ENCODE measurements at regions not wholly inside any gene's neighbourhood (a gene's known extent, or its start where the extent isn't known, plus 50 kb on each side); places are given as distances from the start of the nearest gene placed in this dataset.

DNA sequence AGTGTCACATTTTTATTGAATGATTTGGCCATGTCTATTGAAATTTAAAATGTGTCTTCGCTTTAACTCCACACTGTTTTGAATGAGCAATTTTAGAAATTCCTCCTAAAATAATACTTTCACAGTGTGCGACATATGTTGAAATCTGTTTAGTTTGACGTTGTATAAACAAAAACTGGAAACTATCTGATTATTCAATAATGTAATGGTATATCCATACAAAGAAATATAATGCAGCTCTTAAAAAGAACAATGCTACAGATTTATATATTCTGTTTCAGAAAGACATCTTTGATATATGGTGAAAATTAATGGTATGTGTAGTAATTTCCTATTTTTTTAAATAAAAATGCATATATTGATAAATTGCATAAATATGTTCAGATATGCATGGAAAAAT, 268.7 kb upstream of the SORL1-AS1 start:
- peaks cover 0 to 6% of the 10 kb centered on the region in 2 donors for H3K4me1 ChIP-seq
- H3K4me3 ChIP-seq = no peak overlapping the region
- H3K9me3 ChIP-seq = no peaks in the 10 kb centered on the region
- intact Hi-C loops (cut with DNase I) = no loop called here
- DNase-seq (no peak), ATAC-seq (no peak)
- no peaks in the 10 kb centered on the region for H3K36me3 ChIP-seq
- peaks cover 0 to 27% of the 10 kb centered on the region in 2 donors for H3K27me3 ChIP-seq
- TF ChIP-seq, protein P1, sequence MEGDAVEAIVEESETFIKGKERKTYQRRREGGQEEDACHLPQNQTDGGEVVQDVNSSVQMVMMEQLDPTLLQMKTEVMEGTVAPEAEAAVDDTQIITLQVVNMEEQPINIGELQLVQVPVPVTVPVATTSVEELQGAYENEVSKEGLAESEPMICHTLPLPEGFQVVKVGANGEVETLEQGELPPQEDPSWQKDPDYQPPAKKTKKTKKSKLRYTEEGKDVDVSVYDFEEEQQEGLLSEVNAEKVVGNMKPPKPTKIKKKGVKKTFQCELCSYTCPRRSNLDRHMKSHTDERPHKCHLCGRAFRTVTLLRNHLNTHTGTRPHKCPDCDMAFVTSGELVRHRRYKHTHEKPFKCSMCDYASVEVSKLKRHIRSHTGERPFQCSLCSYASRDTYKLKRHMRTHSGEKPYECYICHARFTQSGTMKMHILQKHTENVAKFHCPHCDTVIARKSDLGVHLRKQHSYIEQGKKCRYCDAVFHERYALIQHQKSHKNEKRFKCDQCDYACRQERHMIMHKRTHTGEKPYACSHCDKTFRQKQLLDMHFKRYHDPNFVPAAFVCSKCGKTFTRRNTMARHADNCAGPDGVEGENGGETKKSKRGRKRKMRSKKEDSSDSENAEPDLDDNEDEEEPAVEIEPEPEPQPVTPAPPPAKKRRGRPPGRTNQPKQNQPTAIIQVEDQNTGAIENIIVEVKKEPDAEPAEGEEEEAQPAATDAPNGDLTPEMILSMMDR (IDR thresholded peaks at IDR 0.05) = no peak
- H3K27ac ChIP-seq = no peak overlapping the region

DNA sequence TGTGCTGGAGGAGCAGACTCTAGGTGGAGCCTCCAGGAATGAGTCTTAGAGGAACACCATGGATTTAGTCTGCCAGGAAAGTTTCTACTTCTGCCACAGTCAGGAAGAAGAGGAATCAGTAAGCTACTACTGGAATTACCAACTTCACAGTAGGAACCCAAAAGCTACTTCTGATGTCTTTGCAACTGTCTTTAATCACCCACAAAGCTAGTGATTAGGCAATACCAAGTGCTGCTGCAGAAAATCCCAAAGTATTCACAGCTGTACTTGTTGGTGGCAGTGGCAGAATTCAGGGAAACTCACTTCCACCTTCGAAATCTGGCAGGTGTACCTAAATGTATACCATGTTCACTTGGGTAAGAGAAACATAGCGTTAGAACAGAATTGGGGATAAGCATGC, 264.5 kb upstream of the SORL1-AS1 start:
- Histone ChIP-seq H3K4me3 (no peak overlapping the region), H3K9me3 (no peaks in the 10 kb centered on the region), H3K36me3 (no peaks in the 10 kb centered on the region), H3K27ac (no peak overlapping the region), H3K27me3 (peaks cover 0 to 11% of the 10 kb centered on the region in 2 donors), H3K4me1 (no peaks in the 10 kb centered on the region)
- DNase-seq (no peak), ATAC-seq (no peak)
- intact Hi-C loops (cut with DNase I) = no loop called here
- TF ChIP-seq, protein P1 (IDR thresholded peaks at IDR 0.05) = no peak

- intact Hi-C loops (cut with DNase I) = no loop called here
- H3K9me3 ChIP-seq = no peaks in the 10 kb centered on the region
- H3K4me3 ChIP-seq = no peak overlapping the region
- H3K4me1 ChIP-seq = no peaks in the 10 kb centered on the region
- DNase-seq = no peak
- no peak overlapping the region for H3K27ac ChIP-seq
- TF ChIP-seq, protein P1 (IDR thresholded peaks at IDR 0.05) = no peak
- H3K27me3 ChIP-seq = no peaks in the 10 kb centered on the region
- no peak for ATAC-seq
- no peaks in the 10 kb centered on the region for H3K36me3 ChIP-seq
Measured at GRCh38 chr11:121716060-121716459, 263.3 kb upstream of the SORL1-AS1 start.

DNA sequence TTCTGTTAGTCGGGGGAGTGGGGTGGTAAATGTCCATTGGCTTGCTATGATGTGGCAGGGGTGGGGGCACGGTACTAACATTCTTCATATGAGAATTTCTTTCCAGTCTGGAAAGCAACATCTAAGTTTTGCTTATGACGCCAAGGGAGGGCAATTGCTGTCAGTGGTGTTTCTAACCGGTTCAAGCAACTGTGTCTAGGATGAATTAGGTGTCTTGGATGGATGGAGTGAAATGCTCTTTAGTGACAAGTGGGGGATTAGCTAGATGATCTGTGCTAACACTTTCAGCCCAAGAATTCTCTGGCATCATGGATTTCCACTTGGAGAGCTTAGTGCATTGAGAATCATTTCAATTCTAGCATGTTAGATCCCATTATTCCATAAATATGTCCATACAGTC, 262.6 kb upstream of the SORL1-AS1 start:
- DNase-seq (peak in 2 of 4 donors; percentile 66 to 69), ATAC-seq (no peak)
- Histone ChIP-seq H3K36me3 (no peaks in the 10 kb centered on the region), H3K4me1 (no peaks in the 10 kb centered on the region), H3K4me3 (no peak overlapping the region), H3K9me3 (no peaks in the 10 kb centered on the region), H3K27me3 (no peaks in the 10 kb centered on the region), H3K27ac (no peak overlapping the region)
- TF ChIP-seq, protein P1 (IDR thresholded peaks at IDR 0.05) = no peak
- intact Hi-C loops (cut with DNase I) = no loop called here

GRCh38 chr11:121714351-121714750, 261.6 kb upstream of the SORL1-AS1 start:
- no peak for ATAC-seq
- intact Hi-C loops (cut with DNase I) = no loop called here
- no peaks in the 10 kb centered on the region for H3K36me3 ChIP-seq
- H3K4me3 ChIP-seq = no peak overlapping the region
- DNase-seq = no peak
- no peak overlapping the region for H3K27ac ChIP-seq
- no peaks in the 10 kb centered on the region for H3K4me1 ChIP-seq
- no peaks in the 10 kb centered on the region for H3K27me3 ChIP-seq
- no peaks in the 10 kb centered on the region for H3K9me3 ChIP-seq
- TF ChIP-seq, protein P1 (IDR thresholded peaks at IDR 0.05) = no peak
